ENCODE measurements at regions not wholly inside any gene's neighbourhood (a gene's known extent, or its start where the extent isn't known, plus 50 kb on each side); places are given as distances from the start of the nearest gene placed in this dataset.

DNA sequence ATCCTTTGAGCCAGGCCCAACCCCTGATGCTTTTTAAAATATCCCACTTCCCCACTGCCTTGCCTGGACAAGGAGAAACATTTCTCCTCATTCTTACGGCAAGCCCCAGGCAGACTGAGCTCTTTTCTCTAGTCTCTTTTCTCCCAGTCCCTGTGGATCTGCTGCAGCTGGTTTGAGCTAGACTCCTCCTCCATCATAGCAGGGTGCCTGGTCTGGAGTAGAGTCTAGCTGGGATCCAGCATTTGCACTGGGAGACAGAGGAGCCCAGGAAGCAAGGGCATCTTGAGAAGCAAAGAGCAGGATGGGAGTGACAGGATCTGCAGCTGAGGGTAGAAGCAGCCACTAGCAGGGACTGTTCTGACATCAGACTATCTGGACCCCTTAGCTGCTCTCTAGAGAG, 562.3 kb upstream of the COBL start:
- Histone ChIP-seq H2BK12ac (ENCODE audit: low read depth, low read length) (peak overlapping the region; percentile 86; the same call in 1 of the 2 replicates), H3K4me3 (ENCODE audit: extremely low read depth in 1 of 4, insufficient read depth in 2 of 4, low read depth in 3 of 4, low read length in 4 of 4) (no peak overlapping the region), H3K23ac (ENCODE audit: insufficient read length) (no peak overlapping the region), H3K56ac (replicated peaks; ENCODE audit: insufficient read length, low read depth, low read length) (no peak overlapping the region), H4K8ac (ENCODE audit: extremely low read depth, insufficient read depth, low read length) (no peak overlapping the region), H2BK5ac (ENCODE audit: low read depth, low read length) (no peak overlapping the region; the same call in 1 of the 2 replicates), H2AK5ac (ENCODE audit: low read depth, low read length) (no peak overlapping the region), H3K36me3 (ENCODE audit: control insufficient read depth in 2 of 4, insufficient read depth in 4 of 4, low read length in 3 of 4) (no peaks in the 10 kb centered on the region), H3K18ac (ENCODE audit: extremely low read depth, low read length) (peak overlapping the region; percentile 80), H3K4me2 (ENCODE audit: insufficient read depth in 1 of 2, low read depth in 2 of 2, low read length in 2 of 2) (no peak overlapping the region), H3K79me1 (ENCODE audit: low read depth, low read length) (no peaks in the 10 kb centered on the region), H2BK20ac (ENCODE audit: low read length) (peak overlapping the region; percentile 15; the same call in 1 of the 2 replicates), H3K27ac (ENCODE audit: low read depth, low read length) (no peak overlapping the region), H3K9ac (replicated peaks in 1 of 4; ENCODE audit: extremely low read depth in 1 of 4, low read depth in 3 of 4, low read length in 3 of 4) (no peak overlapping the region), H4K91ac (replicated peaks; ENCODE audit: insufficient read length, low read length) (no peak overlapping the region), H2AFZ (ENCODE audit: low read length) (peak overlapping the region; percentile 83), H2BK120ac (replicated peaks; ENCODE audit: low read depth, low read length) (no peak overlapping the region), H4K5ac (ENCODE audit: insufficient read length, low read depth, low read length) (no peak overlapping the region), H3K4ac (replicated peaks; ENCODE audit: insufficient read length, low read depth, low read length) (no peak overlapping the region), H3K79me2 (ENCODE audit: control insufficient read depth in 1 of 2, insufficient read depth in 2 of 2, low read length in 2 of 2) (no peaks in the 10 kb centered on the region), H2BK15ac (ENCODE audit: low read length) (peak overlapping the region; percentile 85; the same call in 1 of the 2 replicates), H3K27me3 (replicated peaks in 1 of 4; ENCODE audit: control insufficient read depth in 3 of 4, extremely low read depth in 1 of 4, insufficient read depth in 3 of 4, low read length in 3 of 4) (no peaks in the 10 kb centered on the region), H3K23me2 (ENCODE audit: low read depth, low read length) (no peaks in the 10 kb centered on the region), H3K14ac (ENCODE audit: insufficient read length) (no peak overlapping the region), H3K9me3 (ENCODE audit: insufficient read depth in 2 of 2, low read depth in 1 of 2, low read length in 1 of 2) (no peaks in the 10 kb centered on the region), H4K20me1 (replicated peaks in 1 of 2; ENCODE audit: control insufficient read depth in 1 of 2, insufficient read depth in 2 of 2, low read length in 2 of 2) (no peaks in the 10 kb centered on the region), H3K4me1 (replicated peaks in 1 of 4; ENCODE audit: control insufficient read depth in 3 of 4, insufficient read depth in 4 of 4, low read length in 3 of 4) (peaks cover 0 to 18% (median 7%) of the 10 kb centered on the region in 4 experiments; a peak in 3 of 7 replicates)
- FAIRE-seq (no peak), DNase-seq (ENCODE audit: low read depth in 1 of 2, low spot score in 2 of 2) (no peak)
- CTCF ChIA-PET (ENCODE audit: partially characterized antibody): interaction anchor here (0.7 kb wide), 1 partner anchor 19 kb away, joined by 3 read pairs; no protein-coding TSS in a partner anchor
- 64% methylated on average over 1 of the region's 1 CpG; no CpG with 5 or more reads in 1 of the 2 experiments for WGBS, 2 experiments (ENCODE audit: extremely low coverage in 1 of 2, insufficient coverage in 1 of 2, insufficient read length in 1 of 2, insufficient replicate concordance in 2 of 2, low coverage in 1 of 2, low lambda C conversion rate in 2 of 2, missing lambda C conversion rate in 1 of 2)
- POLR2A ChIA-PET (ENCODE audit: partially characterized antibody): no interaction called here
- TF ChIP-seq ZNF274 (IDR thresholded peaks at IDR 0.05; ENCODE audit: borderline replicate concordance, extremely low read depth, low read length) (no peak), SIRT6 (IDR thresholded peaks at IDR 0.05; ENCODE audit: low read length) (no peak), CBX8 (IDR thresholded peaks at IDR 0.05; ENCODE audit: borderline replicate concordance, low read depth, low read length) (no peak), CTBP2 (IDR thresholded peaks at IDR 0.05; ENCODE audit: borderline replicate concordance, insufficient read depth, insufficient read length, low read length) (no peak), PHF8 (conservative IDR thresholded peaks at IDR 0.05; ENCODE audit: low read depth, low read length) (no peak), SAP30 (IDR thresholded peaks at IDR 0.05; ENCODE audit: insufficient read depth, insufficient replicate concordance, low read length) (no peak), TCF12 (IDR thresholded peaks at IDR 0.05; ENCODE audit: low read depth, low read length) (no peak), GTF2F1 (IDR thresholded peaks at IDR 0.05; ENCODE audit: borderline replicate concordance, low read depth, low read length) (no peak), YY1 (IDR thresholded peaks at IDR 0.05; ENCODE audit: low read depth, low read length) (no peak), ASH2L (IDR thresholded peaks at IDR 0.05; ENCODE audit: low read length) (no peak), RXRA (IDR thresholded peaks at IDR 0.05; ENCODE audit: insufficient read depth, low read depth, low read length) (no peak), JUN (IDR thresholded peaks at IDR 0.05; ENCODE audit: low read depth, low read length) (no peak), FOSL1 (IDR thresholded peaks at IDR 0.05; ENCODE audit: insufficient read depth, low read depth, low read length) (no peak)

Measured in H1 (cell line).